EL (cell line): ENCODE measurements at regions not wholly inside any gene's neighbourhood (a gene's known extent, or its start where the extent isn't known, plus 50 kb on each side); places are given as distances from the start of the nearest gene placed in this dataset.

Experiments
- DNase-seq: peaks from one replicate; pipeline ENCODE4 v3.0.0-alpha.2; 2016

GRCh38 chr20:60447703-60448102 is 489.5 kb downstream of the CDH26 start:
- no peak for DNase-seq

- DNase-seq = no peak
Observed at GRCh38 chr20:60453388-60454246, 495.4 kb downstream of the CDH26 start.

- DNase-seq = no peak
Observed at GRCh38 chr20:60454491-60454890, 496.3 kb downstream of the CDH26 start.

- no peak for DNase-seq
Observed at GRCh38 chr20:60455272-60455671, 497.0 kb downstream of the CDH26 start.

GRCh38 chr20:60459212-60459611 is 501.0 kb downstream of the CDH26 start:
- no peak for DNase-seq

GRCh38 chr20:60461993-60462392 is 503.8 kb downstream of the CDH26 start:
- DNase-seq = no peak

GRCh38 chr20:60463798-60464197 is 505.6 kb downstream of the CDH26 start:
- DNase-seq = no peak

- no peak for DNase-seq
Observed at GRCh38 chr20:60465439-60465838, 507.2 kb downstream of the CDH26 start.

GRCh38 chr20:60465993-60466686 is 507.9 kb downstream of the CDH26 start:
- no peak for DNase-seq

- DNase-seq = no peak
Observed at GRCh38 chr20:60466687-60467022, 508.4 kb downstream of the CDH26 start.

GRCh38 chr20:60467078-60467477 is 508.9 kb downstream of the CDH26 start:
- no peak for DNase-seq

- DNase-seq = no peak
Observed at GRCh38 chr20:60467771-60468170, 509.5 kb downstream of the CDH26 start.

GRCh38 chr20:60469829-60470228 is 511.6 kb downstream of the CDH26 start:
- no peak for DNase-seq

- no peak for DNase-seq
Observed at GRCh38 chr20:60470366-60470765, 512.1 kb downstream of the CDH26 start.

GRCh38 chr20:60473211-60473610 is 515.0 kb downstream of the CDH26 start:
- DNase-seq = no peak

- no peak for DNase-seq
Observed at GRCh38 chr20:60474385-60474910, 516.2 kb downstream of the CDH26 start.

GRCh38 chr20:60476045-60476444 is 517.8 kb downstream of the CDH26 start:
- DNase-seq = no peak

GRCh38 chr20:60477958-60478357 is 519.7 kb downstream of the CDH26 start:
- DNase-seq = no peak

- DNase-seq = no peak
Observed at GRCh38 chr20:60478533-60478932, 520.3 kb downstream of the CDH26 start.

- no peak for DNase-seq
Observed at GRCh38 chr20:60480950-60481742, 522.9 kb downstream of the CDH26 start.

- no peak for DNase-seq
Observed at GRCh38 chr20:60481743-60482133, 523.5 kb downstream of the CDH26 start.

GRCh38 chr20:60482221-60483008 is 524.2 kb downstream of the CDH26 start:
- no peak for DNase-seq

- DNase-seq = no peak
Observed at GRCh38 chr20:60483371-60483770, 525.1 kb downstream of the CDH26 start.
